ENCODE measurements at regions not wholly inside any gene's neighbourhood (a gene's known extent, or its start where the extent isn't known, plus 50 kb on each side); places are given as distances from the start of the nearest gene placed in this dataset.

DNA sequence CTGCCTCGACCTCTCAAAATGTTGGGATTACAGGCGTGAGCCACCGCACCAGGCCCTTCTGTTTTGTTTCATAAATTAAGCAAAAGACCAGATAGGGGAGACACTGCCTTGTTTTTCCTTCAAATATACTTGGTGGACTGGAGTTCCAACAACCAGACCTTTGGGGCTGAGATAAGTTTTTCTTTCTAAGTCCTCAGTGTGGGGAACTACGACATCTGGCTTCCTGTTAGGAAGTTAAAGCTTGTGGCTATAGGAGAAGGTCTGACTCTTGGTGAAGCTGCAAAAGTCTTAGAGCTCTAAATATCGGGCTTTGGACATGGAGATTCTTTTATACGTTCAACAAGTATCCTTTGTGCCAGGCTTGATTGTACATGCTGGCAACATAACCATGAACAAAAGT lies 64.1 kb upstream of the EED start:
- TF ChIP-seq EZH2 (IDR thresholded peaks at IDR 0.05; ENCODE audit: insufficient read depth, poor library complexity, severe bottlenecking), result no peak
- TF ChIP-seq EZH2phosphoT487 (IDR thresholded peaks at IDR 0.05; ENCODE audit: insufficient read depth, low read depth), result no peak
